ENCODE measurements at regions not wholly inside any gene's neighbourhood (a gene's known extent, or its start where the extent isn't known, plus 50 kb on each side); places are given as distances from the start of the nearest gene placed in this dataset.

- TF ChIP-seq EZH2phosphoT487 (IDR thresholded peaks at IDR 0.05; ENCODE audit: insufficient read depth, low read depth) (no peak), EZH2 (IDR thresholded peaks at IDR 0.05; ENCODE audit: insufficient read depth, poor library complexity, severe bottlenecking) (no peak)
Observed at GRCh38 chr6:169862892-169863525, 111.6 kb downstream of the ERMARD start.
